ENCODE measurements at regions not wholly inside any gene's neighbourhood (a gene's known extent, or its start where the extent isn't known, plus 50 kb on each side); places are given as distances from the start of the nearest gene placed in this dataset.

DNA sequence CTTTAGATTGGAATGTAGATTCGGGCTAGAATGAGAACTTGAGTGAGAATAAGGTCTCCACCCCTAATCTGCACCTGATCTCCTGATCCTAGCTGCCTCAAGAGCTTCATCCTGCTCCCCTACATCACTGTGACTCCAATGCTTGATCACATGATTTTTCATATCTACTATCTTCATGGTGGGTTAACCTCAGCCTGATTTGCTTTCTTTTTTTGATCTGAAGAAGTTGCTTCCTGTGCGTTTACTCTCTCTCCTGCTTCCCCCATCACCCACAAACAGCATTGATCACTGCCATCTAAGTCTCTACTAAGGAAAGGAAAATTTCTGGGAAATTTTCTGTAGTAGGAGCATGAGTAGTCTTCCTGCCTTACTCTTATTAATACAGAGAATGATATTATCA, 1542.1 kb upstream of the SLC10A2 start:
- ChIA-PET POLR2A (ENCODE audit: unreplicated experiment) (no interaction called here), CTCF (interaction anchor here (0.6 to 1.4 kb wide), 2 partner anchors 10 to 25 kb away, joined by 3 to 5 read pairs; no protein-coding TSS in a partner anchor)
- BruUV-seq (replicated peaks), result no TSS peak
- no peak for ATAC-seq (ENCODE audit: low read depth)
- no peak overlapping the region for H2BK20ac ChIP-seq (ENCODE audit: low read depth, low read length)
- no peak overlapping the region for H2AK5ac ChIP-seq (ENCODE audit: low read depth, low read length)
- H3K9me3 ChIP-seq (ENCODE audit: control insufficient read depth, insufficient read depth, low read length), result peaks cover 3% of the 10 kb centered on the region; the same call in 1 of the 2 replicates
- no peak overlapping the region for H3K4me2 ChIP-seq (ENCODE audit: low read depth, low read length)
- no peak for DNase-seq
- no peak overlapping the region for H3K23ac ChIP-seq (ENCODE audit: low read depth, low read length)
- H3K18ac ChIP-seq (ENCODE audit: low read depth, low read length), result no peak overlapping the region
- H3K79me1 ChIP-seq (ENCODE audit: low read depth in 1 of 2, low read length in 2 of 2), result no peaks in the 10 kb centered on the region
- H2BK15ac ChIP-seq (ENCODE audit: low read depth, low read length), result no peak overlapping the region
- H3K27me3 ChIP-seq (ENCODE audit: control insufficient read depth, insufficient read depth, low read length), result no peaks in the 10 kb centered on the region
- H4K20me1 ChIP-seq (ENCODE audit: insufficient read depth, low read length), result no peaks in the 10 kb centered on the region
- H3K4me3 ChIP-seq (ENCODE audit: insufficient read depth, low read depth, low read length), result no peak overlapping the region
- H2AK9ac ChIP-seq (replicated peaks; ENCODE audit: low read depth, low read length, poor library complexity), result no peak overlapping the region
- no peak overlapping the region for H3K9ac ChIP-seq (ENCODE audit: low read depth, low read length)
- H2AFZ ChIP-seq (replicated peaks; ENCODE audit: low read length, poor library complexity), result no peak overlapping the region
- H4K8ac ChIP-seq (ENCODE audit: low read depth in 2 of 2, low read length in 2 of 2), result no peak overlapping the region
- no peaks in the 10 kb centered on the region for H3K9me1 ChIP-seq (ENCODE audit: insufficient read depth, low read length)
- no peak overlapping the region for H4K91ac ChIP-seq (ENCODE audit: insufficient read depth, low read depth, low read length)
- dilution Hi-C loops (cut with HindIII; ENCODE audit: low sequenced_read_pairs, unreplicated experiment), result no loop called here
- no peak overlapping the region for H2BK120ac ChIP-seq (ENCODE audit: low read depth, low read length)
- no peaks in the 10 kb centered on the region for H3K36me3 ChIP-seq (ENCODE audit: control insufficient read depth, insufficient read depth, low read length)
- WGBS, 2 experiments (ENCODE audit: extremely low coverage in 2 of 2, insufficient read length in 1 of 2), result no CpG with 5 or more reads among the region's 2 CpGs
- no peak overlapping the region for H3K4ac ChIP-seq (ENCODE audit: low read depth, low read length)
- TF ChIP-seq RCOR1 (IDR thresholded peaks at IDR 0.05; ENCODE audit: insufficient replicate concordance, low read length) (no peak), CEBPB (IDR thresholded peaks at IDR 0.05; ENCODE audit: low read depth, low read length) (no peak), SMC3 (IDR thresholded peaks at IDR 0.05; ENCODE audit: low read depth, low read length) (no peak), MAZ (IDR thresholded peaks at IDR 0.05; ENCODE audit: borderline replicate concordance, low read depth, low read length) (no peak), FOS (IDR thresholded peaks at IDR 0.05; ENCODE audit: low read depth, low read length) (no peak), RFX5 (IDR thresholded peaks at IDR 0.05; ENCODE audit: low read depth, low read length) (no peak)
- TF ChIP-seq, protein P1, sequence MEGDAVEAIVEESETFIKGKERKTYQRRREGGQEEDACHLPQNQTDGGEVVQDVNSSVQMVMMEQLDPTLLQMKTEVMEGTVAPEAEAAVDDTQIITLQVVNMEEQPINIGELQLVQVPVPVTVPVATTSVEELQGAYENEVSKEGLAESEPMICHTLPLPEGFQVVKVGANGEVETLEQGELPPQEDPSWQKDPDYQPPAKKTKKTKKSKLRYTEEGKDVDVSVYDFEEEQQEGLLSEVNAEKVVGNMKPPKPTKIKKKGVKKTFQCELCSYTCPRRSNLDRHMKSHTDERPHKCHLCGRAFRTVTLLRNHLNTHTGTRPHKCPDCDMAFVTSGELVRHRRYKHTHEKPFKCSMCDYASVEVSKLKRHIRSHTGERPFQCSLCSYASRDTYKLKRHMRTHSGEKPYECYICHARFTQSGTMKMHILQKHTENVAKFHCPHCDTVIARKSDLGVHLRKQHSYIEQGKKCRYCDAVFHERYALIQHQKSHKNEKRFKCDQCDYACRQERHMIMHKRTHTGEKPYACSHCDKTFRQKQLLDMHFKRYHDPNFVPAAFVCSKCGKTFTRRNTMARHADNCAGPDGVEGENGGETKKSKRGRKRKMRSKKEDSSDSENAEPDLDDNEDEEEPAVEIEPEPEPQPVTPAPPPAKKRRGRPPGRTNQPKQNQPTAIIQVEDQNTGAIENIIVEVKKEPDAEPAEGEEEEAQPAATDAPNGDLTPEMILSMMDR (conservative IDR thresholded peaks at IDR 0.05; ENCODE audit: low read depth, low read length), result no peak
- TF ChIP-seq, protein P2, sequence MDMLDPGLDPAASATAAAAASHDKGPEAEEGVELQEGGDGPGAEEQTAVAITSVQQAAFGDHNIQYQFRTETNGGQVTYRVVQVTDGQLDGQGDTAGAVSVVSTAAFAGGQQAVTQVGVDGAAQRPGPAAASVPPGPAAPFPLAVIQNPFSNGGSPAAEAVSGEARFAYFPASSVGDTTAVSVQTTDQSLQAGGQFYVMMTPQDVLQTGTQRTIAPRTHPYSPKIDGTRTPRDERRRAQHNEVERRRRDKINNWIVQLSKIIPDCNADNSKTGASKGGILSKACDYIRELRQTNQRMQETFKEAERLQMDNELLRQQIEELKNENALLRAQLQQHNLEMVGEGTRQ (IDR thresholded peaks at IDR 0.05; ENCODE audit: low read depth, low read length), result no peak
- TF ChIP-seq, protein P3, sequence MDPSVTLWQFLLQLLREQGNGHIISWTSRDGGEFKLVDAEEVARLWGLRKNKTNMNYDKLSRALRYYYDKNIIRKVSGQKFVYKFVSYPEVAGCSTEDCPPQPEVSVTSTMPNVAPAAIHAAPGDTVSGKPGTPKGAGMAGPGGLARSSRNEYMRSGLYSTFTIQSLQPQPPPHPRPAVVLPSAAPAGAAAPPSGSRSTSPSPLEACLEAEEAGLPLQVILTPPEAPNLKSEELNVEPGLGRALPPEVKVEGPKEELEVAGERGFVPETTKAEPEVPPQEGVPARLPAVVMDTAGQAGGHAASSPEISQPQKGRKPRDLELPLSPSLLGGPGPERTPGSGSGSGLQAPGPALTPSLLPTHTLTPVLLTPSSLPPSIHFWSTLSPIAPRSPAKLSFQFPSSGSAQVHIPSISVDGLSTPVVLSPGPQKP (IDR thresholded peaks at IDR 0.05; ENCODE audit: borderline replicate concordance, low read depth, low read length), result no peak
- no peak overlapping the region for H2BK5ac ChIP-seq (ENCODE audit: low read depth, low read length, poor library complexity, severe bottlenecking)
- intact Hi-C loops (cut with micrococcal nuclease), result no loop called here
- H3K27ac ChIP-seq (ENCODE audit: insufficient read depth, low read length), result no peak overlapping the region
- in situ Hi-C loops (cut with MboI; ENCODE audit: low sequenced_read_pairs), result no loop called here
- no peak overlapping the region for H3K56ac ChIP-seq (ENCODE audit: extremely low read depth, insufficient read depth, low read length)
- no peaks in the 10 kb centered on the region for H3K4me1 ChIP-seq (ENCODE audit: control insufficient read depth, insufficient read depth, low read length)
- H4K5ac ChIP-seq (ENCODE audit: low read depth, low read length), result no peak overlapping the region
- H3K14ac ChIP-seq (replicated peaks; ENCODE audit: low read depth, low read length), result no peak overlapping the region

All from IMR-90 (cell line).